GM12891 (cell line): ENCODE measurements at regions not wholly inside any gene's neighbourhood (a gene's known extent, or its start where the extent isn't known, plus 50 kb on each side); places are given as distances from the start of the nearest gene placed in this dataset.

Experiments
- POLR2A ChIP-seq: IDR thresholded peaks from 2 replicates; pipeline ENCODE4 v1.6.1; 2011; ENCODE audit warnings: low read depth, low read length, control low read depth
- POLR2AphosphoS5 ChIP-seq: IDR thresholded peaks from 2 replicates; pipeline ENCODE4 v1.6.1; 2011; ENCODE audit warnings: low read depth, low read length, control low read depth
- POU2F2 ChIP-seq: IDR thresholded peaks from 2 replicates; pipeline ENCODE4 v1.6.1; 2011; ENCODE audit warnings: low read depth, mild to moderate bottlenecking, control low read depth, low read length, moderate library complexity
- SPI1 ChIP-seq: IDR thresholded peaks from 2 replicates; pipeline ENCODE4 v1.6.1; 2011; ENCODE audit warnings: low read depth, low read length, control low read depth

- no peak for TF ChIP-seq POLR2A
- TF ChIP-seq POLR2AphosphoS5, result no peak
- TF ChIP-seq POU2F2, result no peak
- no peak for TF ChIP-seq SPI1
Observed at GRCh38 chr9:84136119-84136868, 155.7 kb downstream of the RMI1 start.
